Hepatocyte (in vitro differentiated cells): ENCODE measurements at regions not wholly inside any gene's neighbourhood (a gene's known extent, or its start where the extent isn't known, plus 50 kb on each side); places are given as distances from the start of the nearest gene placed in this dataset.

Experiments
- DNase-seq: peaks from one replicate; pipeline ENCODE4 v3.0.0-alpha.2; 2016; ENCODE audit warnings: low spot score
- H2AFZ ChIP-seq: fragments of 200-600 bp; sonication (generic); 2 replicates; pipeline ENCODE4 v1.6.0; 2016; ENCODE audit warnings: antibody characterized with exemption, mild to moderate bottlenecking
- H3K27ac ChIP-seq: fragments of 200-600 bp; sonication (generic); 2 replicates; pipeline ENCODE4 v1.5.1; 2016; ENCODE audit warnings: mild to moderate bottlenecking
- H3K27me3 ChIP-seq: fragments of 200-600 bp; sonication (generic); 2 replicates; pipeline ENCODE4 v1.6.1; 2016
- H3K36me3 ChIP-seq: fragments of 200-600 bp; sonication (generic); replicated peaks from 2 replicates; pipeline ENCODE4 v1.5.1; 2016; ENCODE audit warnings: low read depth; ENCODE audit not compliant: insufficient read depth
- H3K4me1 ChIP-seq: fragments of 200-600 bp; sonication (generic); 2 replicates; pipeline ENCODE4 v1.5.1; 2016; ENCODE audit warnings: mild to moderate bottlenecking, moderate library complexity; ENCODE audit not compliant: insufficient read depth
- H3K4me2 ChIP-seq: fragments of 200-600 bp; sonication (generic); 2 replicates; pipeline ENCODE4 v1.6.0; 2016
- H3K4me3 ChIP-seq: fragments of 200-600 bp; sonication (generic); 2 replicates; pipeline ENCODE4 v1.5.1; 2016; ENCODE audit warnings: mild to moderate bottlenecking
- H3K79me2 ChIP-seq: fragments of 200-600 bp; sonication (generic); 2 replicates; pipeline ENCODE4 v1.6.0; 2017; ENCODE audit warnings: mild to moderate bottlenecking
- H3K9me2 ChIP-seq: fragments of 200-600 bp; sonication (generic); replicated peaks from 2 replicates; pipeline ENCODE4 v1.6.0; 2017; ENCODE audit warnings: mild to moderate bottlenecking; ENCODE audit not compliant: insufficient read depth
- H3K9me3 ChIP-seq: fragments of 200-600 bp; sonication (generic); 2 replicates; pipeline ENCODE4 v1.5.1; 2016; ENCODE audit warnings: low read depth, mild to moderate bottlenecking
- H4K20me1 ChIP-seq: fragments of 200-600 bp; sonication (generic); 2 replicates; pipeline ENCODE4 v1.6.0; 2016; ENCODE audit warnings: mild to moderate bottlenecking; ENCODE audit not compliant: insufficient read depth, poor library complexity, severe bottlenecking
- EZH2 ChIP-seq: fragments of 200-600 bp; sonication (generic); IDR thresholded peaks from 2 replicates; pipeline ENCODE4 v1.6.1; 2016; ENCODE audit warnings: antibody characterized with exemption, mild to moderate bottlenecking, borderline replicate concordance
- EZH2phosphoT487 ChIP-seq: fragments of 200-600 bp; sonication (generic); IDR thresholded peaks from one replicate; pipeline ENCODE4 v1.6.1; 2018; ENCODE audit warnings: antibody characterized with exemption, mild to moderate bottlenecking, low read depth, moderate library complexity; ENCODE audit not compliant: unreplicated experiment, severe bottlenecking
- WGBS: methylation state at CpG from one replicate; pipeline ENCODE4 v1.1.6; 2016; ENCODE audit warnings: low lambda C conversion rate; ENCODE audit errors: missing lambda C conversion rate; 5-methylcytosine and 5-hydroxymethylcytosine counted together
- TF ChIP-seq, protein P1 (sequence below): fragments of 200-600 bp; sonication (generic); IDR thresholded peaks from 2 replicates; pipeline ENCODE4 v1.5.1; 2016; ENCODE audit warnings: antibody characterized with exemption, mild to moderate bottlenecking; ENCODE audit not compliant: poor library complexity

DNA sequence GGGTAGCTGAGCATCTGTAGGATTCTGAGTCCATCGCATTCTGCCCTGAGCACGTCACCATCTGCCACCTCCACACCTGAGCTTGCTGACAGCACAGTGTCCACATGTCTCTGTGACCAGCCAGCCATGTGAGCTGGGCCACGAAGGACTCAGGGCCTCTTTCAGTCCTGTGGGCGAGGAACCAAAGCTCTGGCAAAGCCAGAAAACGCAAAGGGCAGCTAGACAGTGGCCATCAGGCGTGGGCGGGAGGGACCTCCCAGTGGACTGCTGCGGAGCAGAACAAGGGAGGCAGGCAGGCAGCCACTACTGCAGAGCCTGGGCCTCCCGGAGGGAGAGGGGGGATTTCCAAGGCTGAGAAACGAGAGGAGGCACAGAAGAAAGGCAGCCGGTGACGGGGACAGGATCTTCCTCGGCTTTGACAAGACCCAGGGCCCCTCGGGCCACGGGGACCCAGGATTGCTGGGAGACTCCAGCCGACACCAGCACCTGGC is 274.6 kb upstream of the SALL3 start:
- H3K4me1 ChIP-seq = no peaks in the 10 kb centered on the region
- H2AFZ ChIP-seq = no peak overlapping the region
- H3K27ac ChIP-seq = no peak overlapping the region
- DNase-seq = no peak
- no peaks in the 10 kb centered on the region for H4K20me1 ChIP-seq
- H3K79me2 ChIP-seq = no peaks in the 10 kb centered on the region
- H3K4me3 ChIP-seq = no peak overlapping the region
- WGBS = 87% methylated on average over 16 of the region's 16 CpGs
- no peaks in the 10 kb centered on the region for H3K9me3 ChIP-seq
- H3K27me3 ChIP-seq = peaks cover 11% of the 10 kb centered on the region
- H3K9me2 ChIP-seq = no peaks in the 10 kb centered on the region
- TF ChIP-seq, protein P1, sequence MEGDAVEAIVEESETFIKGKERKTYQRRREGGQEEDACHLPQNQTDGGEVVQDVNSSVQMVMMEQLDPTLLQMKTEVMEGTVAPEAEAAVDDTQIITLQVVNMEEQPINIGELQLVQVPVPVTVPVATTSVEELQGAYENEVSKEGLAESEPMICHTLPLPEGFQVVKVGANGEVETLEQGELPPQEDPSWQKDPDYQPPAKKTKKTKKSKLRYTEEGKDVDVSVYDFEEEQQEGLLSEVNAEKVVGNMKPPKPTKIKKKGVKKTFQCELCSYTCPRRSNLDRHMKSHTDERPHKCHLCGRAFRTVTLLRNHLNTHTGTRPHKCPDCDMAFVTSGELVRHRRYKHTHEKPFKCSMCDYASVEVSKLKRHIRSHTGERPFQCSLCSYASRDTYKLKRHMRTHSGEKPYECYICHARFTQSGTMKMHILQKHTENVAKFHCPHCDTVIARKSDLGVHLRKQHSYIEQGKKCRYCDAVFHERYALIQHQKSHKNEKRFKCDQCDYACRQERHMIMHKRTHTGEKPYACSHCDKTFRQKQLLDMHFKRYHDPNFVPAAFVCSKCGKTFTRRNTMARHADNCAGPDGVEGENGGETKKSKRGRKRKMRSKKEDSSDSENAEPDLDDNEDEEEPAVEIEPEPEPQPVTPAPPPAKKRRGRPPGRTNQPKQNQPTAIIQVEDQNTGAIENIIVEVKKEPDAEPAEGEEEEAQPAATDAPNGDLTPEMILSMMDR = no peak
- TF ChIP-seq EZH2phosphoT487 = no peak
- TF ChIP-seq EZH2 = no peak
- H3K4me2 ChIP-seq = no peak overlapping the region
- no peaks in the 10 kb centered on the region for H3K36me3 ChIP-seq

GRCh38 chr18:78709261-78709809 is 270.3 kb upstream of the SALL3 start:
- 85% methylated on average over 8 of the region's 8 CpGs for WGBS
- H3K9me2 ChIP-seq = no peaks in the 10 kb centered on the region
- H3K4me2 ChIP-seq = no peak overlapping the region
- no peaks in the 10 kb centered on the region for H3K79me2 ChIP-seq
- no peak for DNase-seq
- H2AFZ ChIP-seq = no peak overlapping the region
- no peaks in the 10 kb centered on the region for H3K27me3 ChIP-seq
- H3K4me3 ChIP-seq = no peak overlapping the region
- no peaks in the 10 kb centered on the region for H3K36me3 ChIP-seq
- no peaks in the 10 kb centered on the region for H4K20me1 ChIP-seq
- TF ChIP-seq EZH2phosphoT487 (no peak), EZH2 (no peak)
- TF ChIP-seq, protein P1 = no peak
- H3K27ac ChIP-seq = no peak overlapping the region
- H3K9me3 ChIP-seq = no peaks in the 10 kb centered on the region
- H3K4me1 ChIP-seq = no peaks in the 10 kb centered on the region

- Histone ChIP-seq H3K79me2 (no peaks in the 10 kb centered on the region), H3K9me2 (no peaks in the 10 kb centered on the region), H3K27ac (no peak overlapping the region), H3K9me3 (no peaks in the 10 kb centered on the region), H3K36me3 (no peaks in the 10 kb centered on the region), H3K27me3 (no peaks in the 10 kb centered on the region), H3K4me3 (no peak overlapping the region), H4K20me1 (no peaks in the 10 kb centered on the region), H2AFZ (no peak overlapping the region), H3K4me1 (no peaks in the 10 kb centered on the region), H3K4me2 (no peak overlapping the region)
- 90% methylated on average over 8 of the region's 8 CpGs for WGBS
- no peak for DNase-seq
- TF ChIP-seq, protein P1 = no peak
- no peak for TF ChIP-seq EZH2
- no peak for TF ChIP-seq EZH2phosphoT487
These were observed 268.3 kb upstream of the SALL3 start for GRCh38 chr18:78711316-78711715.

DNA sequence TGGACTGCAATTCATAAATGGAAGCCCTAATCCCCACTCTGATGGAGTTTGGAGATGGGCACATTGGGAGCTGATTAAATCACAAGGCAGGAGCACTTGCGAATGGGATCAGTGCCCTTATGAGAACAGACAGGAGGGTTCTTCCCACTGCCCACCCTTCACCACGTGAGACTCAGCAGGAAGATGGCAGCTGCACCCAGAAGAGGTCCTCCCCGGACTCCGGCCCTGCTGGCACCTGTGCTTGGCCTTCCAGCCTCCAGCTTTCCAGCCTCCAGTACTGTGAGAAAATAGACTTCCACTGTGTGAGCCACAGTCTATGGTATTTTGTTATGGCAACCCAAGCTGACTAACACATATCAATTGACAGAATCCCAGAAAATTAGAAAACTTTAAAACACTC is 267.6 kb upstream of the SALL3 start:
- no peak for TF ChIP-seq EZH2phosphoT487
- TF ChIP-seq, protein P1 = no peak
- no peak for TF ChIP-seq EZH2
- H4K20me1 ChIP-seq = no peaks in the 10 kb centered on the region
- no peaks in the 10 kb centered on the region for H3K27me3 ChIP-seq
- no peaks in the 10 kb centered on the region for H3K4me1 ChIP-seq
- DNase-seq = no peak
- no peak overlapping the region for H3K27ac ChIP-seq
- no peak overlapping the region for H3K4me3 ChIP-seq
- no peak overlapping the region for H3K4me2 ChIP-seq
- no peak overlapping the region for H2AFZ ChIP-seq
- WGBS = 86% methylated on average over 4 of the region's 4 CpGs
- H3K9me3 ChIP-seq = no peaks in the 10 kb centered on the region
- no peaks in the 10 kb centered on the region for H3K9me2 ChIP-seq
- H3K36me3 ChIP-seq = no peaks in the 10 kb centered on the region
- H3K79me2 ChIP-seq = no peaks in the 10 kb centered on the region
